ENCODE measurements at regions not wholly inside any gene's neighbourhood (a gene's known extent, or its start where the extent isn't known, plus 50 kb on each side); places are given as distances from the start of the nearest gene placed in this dataset.

DNA sequence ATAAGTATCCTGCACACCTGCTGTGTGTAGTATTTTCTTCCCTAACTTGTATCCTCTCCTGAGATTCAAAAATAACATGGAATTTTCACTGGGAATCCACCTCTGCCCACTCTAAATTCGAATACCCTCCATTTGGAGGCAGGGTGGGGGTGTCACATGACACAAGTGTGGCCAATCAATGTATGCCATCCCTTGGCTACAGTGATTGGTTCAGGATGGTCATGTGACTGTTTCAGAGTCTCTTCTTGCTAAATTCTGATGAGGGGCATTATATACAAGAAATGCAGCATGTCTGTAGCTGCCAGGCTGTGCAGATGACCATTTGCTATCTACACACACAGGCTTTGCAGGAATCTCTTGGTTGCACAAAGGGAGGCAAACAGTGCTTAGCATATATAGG, 86.8 kb upstream of the TMEM132C start:
- intact Hi-C loops (cut with micrococcal nuclease; ENCODE audit: unreplicated experiment): no loop called here
- Mint-ChIP-seq H3K4me3 (ENCODE audit: low read depth, unreplicated experiment) (no peak overlapping the region), H3K36me3 (ENCODE audit: insufficient read depth, unreplicated experiment) (no peaks in the 10 kb centered on the region), H3K27ac (ENCODE audit: unreplicated experiment) (no peak overlapping the region), H3K9me3 (ENCODE audit: low read depth, unreplicated experiment) (peaks cover 27% of the 10 kb centered on the region), H3K27me3 (ENCODE audit: unreplicated experiment) (no peaks in the 10 kb centered on the region), H3K4me1 (ENCODE audit: low read depth, unreplicated experiment) (no peaks in the 10 kb centered on the region)
- no peak for DNase-seq
- TF ChIP-seq, protein P1, sequence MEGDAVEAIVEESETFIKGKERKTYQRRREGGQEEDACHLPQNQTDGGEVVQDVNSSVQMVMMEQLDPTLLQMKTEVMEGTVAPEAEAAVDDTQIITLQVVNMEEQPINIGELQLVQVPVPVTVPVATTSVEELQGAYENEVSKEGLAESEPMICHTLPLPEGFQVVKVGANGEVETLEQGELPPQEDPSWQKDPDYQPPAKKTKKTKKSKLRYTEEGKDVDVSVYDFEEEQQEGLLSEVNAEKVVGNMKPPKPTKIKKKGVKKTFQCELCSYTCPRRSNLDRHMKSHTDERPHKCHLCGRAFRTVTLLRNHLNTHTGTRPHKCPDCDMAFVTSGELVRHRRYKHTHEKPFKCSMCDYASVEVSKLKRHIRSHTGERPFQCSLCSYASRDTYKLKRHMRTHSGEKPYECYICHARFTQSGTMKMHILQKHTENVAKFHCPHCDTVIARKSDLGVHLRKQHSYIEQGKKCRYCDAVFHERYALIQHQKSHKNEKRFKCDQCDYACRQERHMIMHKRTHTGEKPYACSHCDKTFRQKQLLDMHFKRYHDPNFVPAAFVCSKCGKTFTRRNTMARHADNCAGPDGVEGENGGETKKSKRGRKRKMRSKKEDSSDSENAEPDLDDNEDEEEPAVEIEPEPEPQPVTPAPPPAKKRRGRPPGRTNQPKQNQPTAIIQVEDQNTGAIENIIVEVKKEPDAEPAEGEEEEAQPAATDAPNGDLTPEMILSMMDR (IDR thresholded peaks at IDR 0.05; ENCODE audit: unreplicated experiment): no peak
- BruUV-seq (replicated peaks): no TSS peak
- CTCF ChIA-PET: no interaction called here

GRCh38 chr12:128190052-128190451, 76.9 kb upstream of the TMEM132C start:
- H3K36me3 Mint-ChIP-seq (ENCODE audit: insufficient read depth, unreplicated experiment): no peaks in the 10 kb centered on the region
- no TSS peak for BruUV-seq (replicated peaks)
- no peak overlapping the region for H3K27ac Mint-ChIP-seq (ENCODE audit: unreplicated experiment)
- TF ChIP-seq, protein P1 (IDR thresholded peaks at IDR 0.05; ENCODE audit: unreplicated experiment): no peak
- H3K4me1 Mint-ChIP-seq (ENCODE audit: low read depth, unreplicated experiment): no peaks in the 10 kb centered on the region
- H3K27me3 Mint-ChIP-seq (ENCODE audit: unreplicated experiment): no peaks in the 10 kb centered on the region
- no peak for DNase-seq
- CTCF ChIA-PET: no interaction called here
- intact Hi-C loops (cut with micrococcal nuclease; ENCODE audit: unreplicated experiment): no loop called here
- no peak overlapping the region for H3K4me3 Mint-ChIP-seq (ENCODE audit: low read depth, unreplicated experiment)
- H3K9me3 Mint-ChIP-seq (ENCODE audit: low read depth, unreplicated experiment): peaks cover 6% of the 10 kb centered on the region

DNA sequence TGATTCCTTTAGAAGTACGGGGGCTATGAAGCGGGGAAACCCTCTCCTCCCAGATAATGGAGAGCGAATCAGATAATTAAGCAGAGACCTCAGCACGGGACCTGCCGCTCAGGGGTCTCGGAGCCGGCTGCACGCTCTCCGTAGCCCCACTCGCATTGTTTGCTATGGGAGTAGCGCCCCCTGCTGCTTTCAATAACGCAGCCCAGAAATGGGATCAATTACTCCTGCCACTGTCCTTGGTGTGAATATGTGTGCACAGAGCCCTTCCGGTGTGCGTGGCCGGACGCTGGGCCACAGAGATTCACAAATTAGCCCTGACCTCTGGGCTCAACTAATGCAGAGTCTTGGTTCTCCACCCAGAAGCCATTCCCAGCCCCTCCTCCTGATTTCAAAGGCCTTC, 76.4 kb upstream of the TMEM132C start:
- intact Hi-C loops (cut with micrococcal nuclease; ENCODE audit: unreplicated experiment): no loop called here
- TF ChIP-seq, protein P1 (IDR thresholded peaks at IDR 0.05; ENCODE audit: unreplicated experiment): no peak
- no peak for DNase-seq
- Mint-ChIP-seq H3K27ac (ENCODE audit: unreplicated experiment) (no peak overlapping the region), H3K4me1 (ENCODE audit: low read depth, unreplicated experiment) (no peaks in the 10 kb centered on the region), H3K9me3 (ENCODE audit: low read depth, unreplicated experiment) (peaks cover 6% of the 10 kb centered on the region), H3K27me3 (ENCODE audit: unreplicated experiment) (no peaks in the 10 kb centered on the region), H3K4me3 (ENCODE audit: low read depth, unreplicated experiment) (no peak overlapping the region), H3K36me3 (ENCODE audit: insufficient read depth, unreplicated experiment) (no peaks in the 10 kb centered on the region)
- BruUV-seq (replicated peaks): no TSS peak
- CTCF ChIA-PET: no interaction called here

DNA sequence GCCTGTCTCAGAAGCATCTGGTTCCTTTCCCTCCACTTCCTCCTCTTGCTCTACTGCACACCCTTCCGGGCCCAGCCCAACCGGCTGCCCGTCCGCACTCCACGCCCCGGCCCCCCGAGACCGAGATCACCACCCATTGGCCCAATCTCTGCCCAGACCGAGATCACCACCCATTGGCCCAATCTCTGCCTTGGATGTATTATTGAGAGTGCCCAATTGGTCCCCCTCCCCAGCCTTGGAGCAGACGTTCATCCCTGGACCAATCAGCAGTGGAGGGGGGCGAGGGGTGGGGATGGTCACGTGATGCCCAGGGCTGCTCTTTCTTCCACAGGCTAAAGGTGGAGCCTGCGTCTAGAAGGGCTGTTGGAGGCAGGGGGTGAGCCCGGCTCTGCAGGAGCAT, 75.6 kb upstream of the TMEM132C start:
- no peaks in the 10 kb centered on the region for H3K36me3 Mint-ChIP-seq (ENCODE audit: insufficient read depth, unreplicated experiment)
- CTCF ChIA-PET: no interaction called here
- peaks cover 6% of the 10 kb centered on the region for H3K9me3 Mint-ChIP-seq (ENCODE audit: low read depth, unreplicated experiment)
- TF ChIP-seq, protein P1 (IDR thresholded peaks at IDR 0.05; ENCODE audit: unreplicated experiment): no peak
- H3K4me1 Mint-ChIP-seq (ENCODE audit: low read depth, unreplicated experiment): no peaks in the 10 kb centered on the region
- no peaks in the 10 kb centered on the region for H3K27me3 Mint-ChIP-seq (ENCODE audit: unreplicated experiment)
- BruUV-seq (replicated peaks): no TSS peak
- DNase-seq: no peak
- intact Hi-C loops (cut with micrococcal nuclease; ENCODE audit: unreplicated experiment): no loop called here
- no peak overlapping the region for H3K27ac Mint-ChIP-seq (ENCODE audit: unreplicated experiment)
- H3K4me3 Mint-ChIP-seq (ENCODE audit: low read depth, unreplicated experiment): no peak overlapping the region

DNA sequence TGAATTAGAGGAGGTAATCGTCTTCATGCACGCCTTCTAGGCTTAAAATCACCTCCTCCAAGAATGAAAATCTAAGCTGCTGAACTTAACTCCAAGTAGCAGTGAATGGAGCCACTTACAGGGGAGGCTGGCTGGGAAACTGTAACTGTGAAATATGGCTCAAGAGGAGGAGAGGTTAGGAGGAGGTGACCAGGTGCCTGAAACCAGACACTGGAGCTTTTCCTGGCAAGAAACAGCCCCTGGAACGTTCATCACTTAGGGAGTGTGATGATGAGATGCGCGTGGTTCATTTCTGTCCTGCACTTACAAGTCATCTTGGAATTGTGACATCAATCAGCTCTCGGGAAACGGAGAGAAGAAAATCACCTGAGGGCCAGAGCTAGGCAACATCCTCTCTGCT, 62.3 kb upstream of the TMEM132C start:
- CTCF ChIA-PET: no interaction called here
- Mint-ChIP-seq H3K36me3 (ENCODE audit: insufficient read depth, unreplicated experiment) (no peaks in the 10 kb centered on the region), H3K9me3 (ENCODE audit: low read depth, unreplicated experiment) (peaks cover 7% of the 10 kb centered on the region), H3K4me1 (ENCODE audit: low read depth, unreplicated experiment) (no peaks in the 10 kb centered on the region), H3K27ac (ENCODE audit: unreplicated experiment) (no peak overlapping the region), H3K4me3 (ENCODE audit: low read depth, unreplicated experiment) (no peak overlapping the region), H3K27me3 (ENCODE audit: unreplicated experiment) (no peaks in the 10 kb centered on the region)
- intact Hi-C loops (cut with micrococcal nuclease; ENCODE audit: unreplicated experiment): no loop called here
- BruUV-seq (replicated peaks): no TSS peak
- TF ChIP-seq, protein P1 (IDR thresholded peaks at IDR 0.05; ENCODE audit: unreplicated experiment): no peak
- no peak for DNase-seq
